CD8-positive, alpha-beta memory T cell (primary cell): ENCODE measurements at regions not wholly inside any gene's neighbourhood (a gene's known extent, or its start where the extent isn't known, plus 50 kb on each side); places are given as distances from the start of the nearest gene placed in this dataset.
"Not testable (repeated sequence)": the region's sequence is repeated elsewhere in the genome, so short reads cannot be mapped to it uniquely, and the experiment has no call there.

Experiments used
- CTCF ChIA-PET: fragments of 350-600 bp; sonication (Branson Sonifier 250); formaldehyde crosslinking; loops from one replicate; lab custom pipeline; 2021; ENCODE audit warnings: antibody characterized with exemption; lab: Charles Lee
- POLR2A ChIA-PET: fragments of 350-600 bp; sonication (Branson Sonifier 250); formaldehyde crosslinking; loops from one replicate; lab custom pipeline; 2021; ENCODE audit warnings: antibody characterized with exemption; lab: Charles Lee
- DNase-seq, 5 donors: peaks; one replicate each; pipeline versions ENCODE4 v3.0.0 to v3.0.0-alpha.2; 2020 to 2022; ENCODE audit warnings: mixed read lengths in 1 of 5
- H3K27ac ChIP-seq: one replicate; pipeline ENCODE4 v1.7.0; 2013; ENCODE audit warnings: low read depth, mild to moderate bottlenecking, low read length, moderate library complexity
- H3K27me3 ChIP-seq: 2 replicates; pipeline ENCODE4 v1.7.0; 2013; ENCODE audit warnings: low read length, mild to moderate bottlenecking; ENCODE audit not compliant: insufficient read depth, poor library complexity, severe bottlenecking
- H3K36me3 ChIP-seq: 2 replicates; pipeline ENCODE4 v1.7.0; 2013; ENCODE audit warnings: mild to moderate bottlenecking, low read length, moderate library complexity; ENCODE audit not compliant: insufficient read depth
- H3K4me1 ChIP-seq: 2 replicates; pipeline ENCODE4 v1.7.0; 2013; ENCODE audit warnings: mild to moderate bottlenecking, low read length, moderate library complexity; ENCODE audit not compliant: insufficient read depth
- H3K4me3 ChIP-seq: 2 replicates; pipeline ENCODE4 v1.7.0; 2013; ENCODE audit warnings: mild to moderate bottlenecking, low read length
- H3K9me3 ChIP-seq: 2 replicates; pipeline ENCODE4 v1.7.0; 2013; ENCODE audit warnings: mild to moderate bottlenecking, low read length
- H3K27ac Mint-ChIP-seq, 8 donors: one replicate each; pipeline ENCODE4 v1.8.0; 2020 to 2021; ENCODE audit warnings: mixed read lengths in 8 of 8, mild to moderate bottlenecking in 6 of 8, inconsistent platforms in 3 of 8, moderate library complexity in 3 of 8
- H3K27me3 Mint-ChIP-seq, 2 donors: one replicate each; pipeline ENCODE4 v1.8.0; 2020 to 2021; ENCODE audit warnings: mixed read lengths in 2 of 2, mild to moderate bottlenecking in 1 of 2, moderate library complexity in 1 of 2
- H3K36me3 Mint-ChIP-seq, 3 donors: one replicate each; pipeline ENCODE4 v1.8.0; 2020 to 2021; ENCODE audit warnings: mixed read lengths in 3 of 3, inconsistent platforms in 1 of 3, mild to moderate bottlenecking in 1 of 3
- H3K4me1 Mint-ChIP-seq, 3 donors: one replicate each; pipeline ENCODE4 v1.8.0; 2020 to 2021; ENCODE audit warnings: mixed read lengths in 3 of 3, inconsistent platforms in 1 of 3, mild to moderate bottlenecking in 1 of 3
- H3K4me3 Mint-ChIP-seq, 7 donors: one replicate each; pipeline ENCODE4 v1.8.0; 2020 to 2021; ENCODE audit warnings: mixed read lengths in 7 of 7, mild to moderate bottlenecking in 6 of 7, moderate library complexity in 4 of 7, inconsistent platforms in 2 of 7
- H3K9me3 Mint-ChIP-seq, 5 donors: one replicate each; pipeline ENCODE4 v1.8.0; 2020 to 2022; ENCODE audit warnings: mixed read lengths in 5 of 5, mild to moderate bottlenecking in 3 of 5, moderate library complexity in 2 of 5, inconsistent platforms in 1 of 5

DNA sequence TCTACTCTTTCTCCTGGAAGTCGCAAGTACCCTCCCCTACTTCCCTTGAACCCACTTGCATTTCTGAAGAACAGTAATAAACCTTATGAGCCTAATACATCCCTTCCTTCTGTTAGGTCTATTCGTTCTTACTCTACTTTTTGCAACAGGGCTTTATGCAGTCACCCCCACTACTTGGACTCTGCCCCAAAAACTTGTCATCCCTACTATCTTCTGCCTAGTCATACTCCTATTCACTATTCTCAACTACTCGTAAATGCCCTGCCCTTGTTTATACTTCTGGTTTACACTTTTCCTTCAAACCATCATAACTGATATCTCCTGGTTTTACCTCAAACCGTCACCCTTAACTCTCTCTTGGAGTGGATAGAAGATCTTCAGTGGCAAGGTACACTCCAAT, 55.2 kb upstream of the SLIT2 start:
- no peaks in the 10 kb centered on the region for H3K9me3 ChIP-seq
- Mint-ChIP-seq H3K4me3 (no peak overlapping the region), H3K4me1 (no peaks in the 10 kb centered on the region), H3K36me3 (no peaks in the 10 kb centered on the region), H3K27me3 (no peaks in the 10 kb centered on the region), H3K27ac (no peak overlapping the region), H3K9me3 (peaks cover 0 to 7% (median 4%) of the 10 kb centered on the region in 5 donors)
- no peak for DNase-seq
- no peaks in the 10 kb centered on the region for H3K27me3 ChIP-seq
- POLR2A ChIA-PET: no interaction called here
- H3K36me3 ChIP-seq: no peaks in the 10 kb centered on the region
- H3K27ac ChIP-seq: no peak overlapping the region
- no peak overlapping the region for H3K4me3 ChIP-seq
- H3K4me1 ChIP-seq: no peaks in the 10 kb centered on the region
- CTCF ChIA-PET: no interaction called here

DNA sequence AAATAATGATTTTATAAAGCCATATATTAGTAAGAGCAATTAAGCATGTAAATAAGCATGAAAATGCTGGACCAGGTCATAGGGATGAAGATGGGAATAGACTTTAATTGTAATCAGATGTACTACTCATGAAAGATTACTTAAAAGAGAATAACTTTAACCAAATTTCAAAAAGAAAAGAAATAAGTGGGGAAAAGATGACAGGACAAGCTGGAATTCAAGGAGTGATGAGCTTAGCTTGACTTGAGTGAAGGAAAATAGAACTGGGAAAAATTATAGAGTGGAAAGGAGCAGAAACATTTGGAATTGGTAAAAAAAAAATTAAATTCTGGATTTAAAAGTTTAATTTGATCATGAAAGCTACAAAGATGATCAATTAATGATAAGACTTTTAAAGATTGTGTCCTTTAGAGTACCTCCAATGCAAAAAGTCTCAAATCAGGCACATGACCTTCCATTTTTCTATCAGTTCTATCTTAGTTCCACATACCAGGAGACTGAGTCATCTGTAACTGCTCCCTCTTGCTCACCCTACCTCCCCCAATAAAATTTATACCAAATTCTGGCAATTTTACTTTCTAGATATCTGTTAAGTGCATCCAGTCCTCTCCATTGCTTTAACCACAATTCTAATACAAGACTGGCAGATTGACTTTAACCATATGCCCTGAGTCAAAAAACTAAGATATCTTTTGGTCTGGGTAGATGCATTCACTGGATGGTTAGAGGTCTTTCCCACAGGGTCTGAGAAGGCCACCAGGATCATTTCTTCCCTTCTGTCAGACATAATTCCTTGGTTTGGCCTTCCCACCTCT, 56.4 kb upstream of the SLIT2 start:
- Mint-ChIP-seq H3K4me3 (no peak overlapping the region), H3K27ac (no peak overlapping the region), H3K9me3 (peaks cover 0 to 11% (median 4%) of the 10 kb centered on the region in 5 donors), H3K36me3 (no peaks in the 10 kb centered on the region), H3K4me1 (no peaks in the 10 kb centered on the region), H3K27me3 (no peaks in the 10 kb centered on the region)
- no peak for DNase-seq
- POLR2A ChIA-PET: no interaction called here
- no peaks in the 10 kb centered on the region for H3K9me3 ChIP-seq
- CTCF ChIA-PET: no interaction called here
- no peaks in the 10 kb centered on the region for H3K27me3 ChIP-seq
- H3K36me3 ChIP-seq: no peaks in the 10 kb centered on the region
- H3K27ac ChIP-seq: no peak overlapping the region
- H3K4me1 ChIP-seq: no peaks in the 10 kb centered on the region
- no peak overlapping the region for H3K4me3 ChIP-seq

DNA sequence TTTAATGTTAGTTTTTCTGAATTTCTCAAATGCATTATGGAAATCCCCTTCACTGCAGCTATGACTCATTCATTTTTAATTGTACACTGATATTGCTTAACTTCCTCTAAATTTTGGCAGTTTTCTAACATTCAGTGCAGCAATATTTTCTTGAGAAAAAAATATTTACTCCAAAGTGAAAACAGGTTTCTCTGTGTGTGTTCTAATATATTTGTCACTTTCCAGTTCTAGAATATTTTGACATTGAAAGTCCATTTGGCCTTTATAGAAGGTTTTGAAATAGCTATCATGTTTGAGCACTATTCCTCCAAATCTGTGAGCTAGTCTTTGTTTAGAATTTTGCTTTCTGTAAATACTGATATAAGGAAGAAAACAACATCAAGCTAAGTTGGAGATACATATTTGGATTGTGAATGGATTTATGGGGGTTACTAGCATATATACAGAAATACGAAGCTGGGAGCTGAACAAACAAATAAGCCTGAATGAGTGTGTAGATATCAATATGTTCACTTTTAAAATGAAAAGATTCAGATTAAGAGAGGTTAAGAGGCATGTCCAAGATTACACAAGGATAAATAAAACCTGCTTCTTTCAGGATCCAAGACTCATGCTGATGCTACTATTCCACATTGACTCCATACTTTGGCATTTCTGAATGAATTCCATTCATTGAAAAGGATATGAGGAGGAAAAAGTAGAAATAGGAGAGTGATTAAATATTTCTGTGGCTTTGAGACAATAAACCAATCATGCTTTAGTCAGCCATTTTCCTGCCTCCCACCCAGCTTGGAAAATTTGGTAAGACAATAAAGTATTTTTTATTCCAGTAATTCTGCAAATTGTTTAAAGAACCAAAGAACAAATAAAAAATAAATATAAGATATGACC, 57.3 kb upstream of the SLIT2 start:
- Mint-ChIP-seq H3K36me3 (peaks cover 0 to 1% (median 0%) of the 10 kb centered on the region in 3 donors), H3K9me3 (peaks cover 0 to 11% (median 4%) of the 10 kb centered on the region in 5 donors), H3K27ac (no peak overlapping the region), H3K4me1 (no peaks in the 10 kb centered on the region), H3K27me3 (no peaks in the 10 kb centered on the region), H3K4me3 (no peak overlapping the region)
- H3K4me3 ChIP-seq: no peak overlapping the region
- H3K36me3 ChIP-seq: no peaks in the 10 kb centered on the region
- H3K4me1 ChIP-seq: no peaks in the 10 kb centered on the region
- H3K9me3 ChIP-seq: no peaks in the 10 kb centered on the region
- ChIA-PET POLR2A (no interaction called here), CTCF (no interaction called here)
- no peaks in the 10 kb centered on the region for H3K27me3 ChIP-seq
- DNase-seq: no peak
- H3K27ac ChIP-seq: no peak overlapping the region

DNA sequence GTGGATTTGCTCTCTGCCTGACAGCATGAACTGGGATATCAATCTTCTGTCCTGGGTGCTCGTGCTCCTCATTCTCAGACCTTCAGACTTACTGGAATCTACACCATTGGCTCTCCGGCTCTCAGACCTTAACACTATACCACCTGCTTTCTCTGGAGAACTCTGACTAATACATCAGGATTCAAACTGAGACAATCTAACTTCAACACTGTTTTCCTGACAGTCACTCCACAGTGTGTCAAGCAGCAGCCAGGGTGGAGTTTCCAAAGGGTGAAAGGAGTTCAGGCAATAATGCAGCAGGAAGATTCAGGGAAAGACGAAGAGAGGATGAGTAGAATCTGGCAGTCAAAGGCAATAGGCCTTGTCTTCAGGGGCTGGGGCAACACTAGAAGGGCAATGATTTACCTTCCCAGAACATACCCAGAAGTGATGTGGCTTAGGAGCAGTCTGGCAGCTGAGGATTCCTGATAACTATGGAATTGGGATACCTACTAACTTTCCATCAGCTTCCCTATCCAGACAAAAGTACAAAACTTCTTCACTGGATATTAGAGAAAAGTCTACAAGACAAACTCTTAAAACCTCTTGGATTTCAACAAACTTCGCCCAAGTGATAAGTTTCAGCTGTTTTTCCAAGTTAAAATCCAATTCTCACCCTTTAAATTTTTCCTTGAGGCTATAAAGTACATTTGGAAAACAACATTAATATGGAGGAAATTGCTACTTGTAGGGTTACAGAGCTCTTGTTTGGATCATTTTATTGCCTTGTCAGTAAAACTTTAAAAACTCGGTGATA, 58.4 kb upstream of the SLIT2 start:
- no peaks in the 10 kb centered on the region for H3K36me3 ChIP-seq
- Mint-ChIP-seq H3K27me3 (no peaks in the 10 kb centered on the region), H3K4me3 (no peak overlapping the region), H3K27ac (no peak overlapping the region), H3K9me3 (peaks cover 3 to 11% (median 4%) of the 10 kb centered on the region in 5 donors), H3K4me1 (no peaks in the 10 kb centered on the region), H3K36me3 (peaks cover 0 to 1% (median 0%) of the 10 kb centered on the region in 3 donors)
- no peaks in the 10 kb centered on the region for H3K9me3 ChIP-seq
- POLR2A ChIA-PET: no interaction called here
- H3K27ac ChIP-seq: no peak overlapping the region
- CTCF ChIA-PET: no interaction called here
- no peak overlapping the region for H3K4me3 ChIP-seq
- no peaks in the 10 kb centered on the region for H3K4me1 ChIP-seq
- H3K27me3 ChIP-seq: no peaks in the 10 kb centered on the region
- DNase-seq: no peak

DNA sequence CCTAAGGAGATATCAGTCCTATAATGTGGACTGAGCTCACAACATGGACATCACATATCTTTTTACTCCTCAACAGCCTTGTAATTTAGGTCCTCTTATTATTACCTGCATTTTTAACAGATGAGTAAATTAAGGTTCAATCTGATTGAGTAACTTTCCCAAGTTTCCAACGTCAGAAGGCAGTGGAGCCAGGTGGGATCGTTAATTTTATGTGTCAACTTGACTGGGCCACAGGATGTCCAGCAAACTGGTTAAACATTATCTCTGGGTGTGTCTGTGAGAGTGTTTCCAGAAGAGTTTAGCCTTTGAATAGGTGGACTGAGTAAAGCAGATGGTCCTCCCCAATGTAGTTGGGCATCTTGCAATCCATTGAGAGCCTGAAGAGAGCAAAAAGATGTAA, 59.0 kb upstream of the SLIT2 start:
- Mint-ChIP-seq H3K4me1 (no peaks in the 10 kb centered on the region), H3K27ac (no peak overlapping the region), H3K4me3 (no peak overlapping the region), H3K27me3 (no peaks in the 10 kb centered on the region), H3K9me3 (peaks cover 3 to 11% (median 4%) of the 10 kb centered on the region in 5 donors), H3K36me3 (peaks cover 0 to 1% (median 0%) of the 10 kb centered on the region in 3 donors)
- CTCF ChIA-PET: no interaction called here
- Histone ChIP-seq H3K27ac (no peak overlapping the region), H3K36me3 (no peaks in the 10 kb centered on the region), H3K27me3 (no peaks in the 10 kb centered on the region), H3K4me3 (no peak overlapping the region), H3K4me1 (no peaks in the 10 kb centered on the region), H3K9me3 (no peaks in the 10 kb centered on the region)
- DNase-seq: no peak
- POLR2A ChIA-PET: no interaction called here

DNA sequence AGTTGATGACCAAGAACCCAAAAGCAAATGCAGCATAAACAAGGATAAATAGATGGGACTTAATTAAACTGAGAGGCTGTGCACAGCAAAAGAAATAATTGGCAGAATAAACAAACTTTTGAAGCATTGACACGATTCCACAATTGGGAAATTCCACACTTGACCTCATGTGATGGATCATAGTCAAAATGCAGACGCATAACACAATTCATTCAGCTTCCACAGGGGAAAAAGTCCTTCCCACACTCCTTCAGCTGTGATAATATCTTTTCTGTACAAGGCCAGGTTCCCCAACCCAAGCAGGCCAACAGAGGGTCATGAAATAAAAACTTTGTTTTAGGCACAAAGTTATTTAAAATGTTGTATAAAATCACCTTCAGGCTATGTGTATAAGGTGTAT, 66.6 kb upstream of the SLIT2 start:
- no peaks in the 10 kb centered on the region for H3K9me3 ChIP-seq
- no peak overlapping the region for H3K27ac Mint-ChIP-seq
- H3K4me1 Mint-ChIP-seq: no peaks in the 10 kb centered on the region
- no peaks in the 10 kb centered on the region for H3K36me3 ChIP-seq
- H3K4me1 ChIP-seq: no peaks in the 10 kb centered on the region
- H3K36me3 Mint-ChIP-seq: peaks cover 0 to 1% (median 0%) of the 10 kb centered on the region in 3 donors
- H3K27me3 Mint-ChIP-seq: peaks cover 0 to 1% of the 10 kb centered on the region in 2 donors
- H3K4me3 ChIP-seq: no peak overlapping the region
- no peak overlapping the region for H3K27ac ChIP-seq
- ChIA-PET POLR2A (no interaction called here), CTCF (no interaction called here)
- peaks cover 3 to 24% (median 11%) of the 10 kb centered on the region in 5 donors for H3K9me3 Mint-ChIP-seq
- H3K4me3 Mint-ChIP-seq: no peak overlapping the region
- H3K27me3 ChIP-seq: no peaks in the 10 kb centered on the region
- DNase-seq: no peak

DNA sequence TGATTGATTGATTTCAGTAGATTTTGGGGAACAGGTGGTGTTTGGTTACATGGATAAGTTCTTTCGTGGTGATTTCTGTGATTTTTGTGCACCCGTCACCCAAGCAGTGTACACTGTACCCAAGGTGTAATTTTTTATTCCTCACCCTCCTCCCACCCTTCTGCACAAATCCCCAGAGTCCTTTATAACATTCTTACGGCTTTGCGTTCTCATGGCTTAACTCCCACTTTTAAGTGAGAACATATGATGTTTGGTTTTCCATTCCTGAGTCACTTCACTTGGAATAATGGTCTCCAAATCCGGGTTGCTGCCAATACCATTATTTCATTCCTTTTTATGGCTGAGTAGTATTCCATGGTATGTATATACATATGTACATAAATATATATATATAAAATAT, 68.6 kb upstream of the SLIT2 start:
- H3K9me3 ChIP-seq, POLR2A ChIA-PET, H3K27ac Mint-ChIP-seq: not testable (repeated sequence)

More for the DNA sequence above, 68.6 kb upstream of the SLIT2 start:
- H3K4me3 ChIP-seq, DNase-seq, H3K27me3 ChIP-seq, H3K36me3 ChIP-seq, H3K27me3 Mint-ChIP-seq, H3K4me1 ChIP-seq, H3K36me3 Mint-ChIP-seq, H3K4me3 Mint-ChIP-seq, CTCF ChIA-PET, H3K27ac ChIP-seq, H3K4me1 Mint-ChIP-seq: not testable (repeated sequence)
- peaks cover 3 to 21% (median 11%) of the 10 kb centered on the region in 5 donors for H3K9me3 Mint-ChIP-seq
